Upper lobe of right lung (tissue), 1 donor: ENCODE measurements at regions not wholly inside any gene's neighbourhood (a gene's known extent, or its start where the extent isn't known, plus 50 kb on each side); places are given as distances from the start of the nearest gene placed in this dataset.

Experiments used
- ATAC-seq: fragments of 200-7000 bp; cut with Tn5 transposase; one replicate; pipeline ENCODE4 v1.9.1; 2020; ENCODE audit warnings: mild to moderate bottlenecking, moderate library complexity
- DNase-seq: peaks from one replicate; pipeline ENCODE4 v3.0.0-alpha.2; 2020
- H3K27ac ChIP-seq: fragments of 200-600 bp; one replicate; pipeline ENCODE4 v1.8.0; 2022
- H3K27me3 ChIP-seq: fragments of 200-600 bp; one replicate; pipeline ENCODE4 v1.8.0; 2022; ENCODE audit warnings: mild to moderate bottlenecking
- H3K36me3 ChIP-seq: fragments of 200-600 bp; one replicate; pipeline ENCODE4 v1.8.0; 2022
- H3K4me1 ChIP-seq: fragments of 200-600 bp; one replicate; pipeline ENCODE4 v1.8.0; 2022
- H3K4me3 ChIP-seq: fragments of 200-600 bp; one replicate; pipeline ENCODE4 v1.8.0; 2022; ENCODE audit warnings: mild to moderate bottlenecking
- H3K9me3 ChIP-seq: fragments of 200-600 bp; one replicate; pipeline ENCODE4 v1.8.0; 2022
- CTCF ChIP-seq: fragments of 200-600 bp; IDR thresholded peaks from one replicate; pipeline ENCODE4 v1.8.0; 2022; ENCODE audit warnings: antibody characterized with exemption
- intact Hi-C: fragments of 100-400 bp; cut with DNase I; formaldehyde crosslinking; loops from one replicate; pipeline ENCODE4 v1.11.0; 2022
- donor health status: DM: no; HTN: yes; CAD: no; lungs with severe emphysema.

GRCh38 chr20:50295762-50296449 lies 105.3 kb downstream of the CEBPB start:
- Histone ChIP-seq H3K9me3 (no peaks in the 10 kb centered on the region), H3K36me3 (no peaks in the 10 kb centered on the region), H3K27me3 (no peaks in the 10 kb centered on the region), H3K4me3 (no peak overlapping the region), H3K4me1 (peaks cover 37% of the 10 kb centered on the region), H3K27ac (peak overlapping the region; percentile 68)
- intact Hi-C loops, result no loop called here
- ATAC-seq, result no peak
- peak; percentile 68 for DNase-seq
- TF ChIP-seq CTCF, result no peak

GRCh38 chr20:50296450-50297375 lies 106.1 kb downstream of the CEBPB start:
- ATAC-seq (peak; percentile 5), DNase-seq (no peak)
- no peak for TF ChIP-seq CTCF
- Histone ChIP-seq H3K4me1 (peaks cover 28% of the 10 kb centered on the region), H3K27ac (peak overlapping the region; percentile 68), H3K4me3 (no peak overlapping the region), H3K27me3 (no peaks in the 10 kb centered on the region), H3K9me3 (no peaks in the 10 kb centered on the region), H3K36me3 (no peaks in the 10 kb centered on the region)
- intact Hi-C loops, result no loop called here

- Histone ChIP-seq H3K27me3 (no peaks in the 10 kb centered on the region), H3K27ac (peak overlapping the region; percentile 68), H3K36me3 (no peaks in the 10 kb centered on the region), H3K4me3 (no peak overlapping the region), H3K4me1 (peaks cover 18% of the 10 kb centered on the region), H3K9me3 (no peaks in the 10 kb centered on the region)
- ATAC-seq (peak; percentile 34), DNase-seq (no peak)
- intact Hi-C loops, result no loop called here
- TF ChIP-seq CTCF, result no peak
Observed at GRCh38 chr20:50297498-50298376, 107.1 kb downstream of the CEBPB start.

- TF ChIP-seq CTCF, result no peak
- peaks cover 20% of the 10 kb centered on the region for H3K4me1 ChIP-seq
Observed at GRCh38 chr20:50298554-50299324, 108.1 kb downstream of the CEBPB start.

GRCh38 chr20:50299325-50299629 lies 108.6 kb downstream of the CEBPB start:
- Histone ChIP-seq H3K9me3 (no peaks in the 10 kb centered on the region), H3K4me3 (no peak overlapping the region), H3K27me3 (no peaks in the 10 kb centered on the region), H3K4me1 (peaks cover 26% of the 10 kb centered on the region), H3K36me3 (no peaks in the 10 kb centered on the region), H3K27ac (no peak overlapping the region)
- intact Hi-C loops, result no loop called here
- no peak for TF ChIP-seq CTCF
- ATAC-seq (no peak), DNase-seq (no peak)

More at GRCh38 chr20:50298554-50299324, 108.1 kb downstream of the CEBPB start:
- DNase-seq (no peak), ATAC-seq (no peak)
- Histone ChIP-seq H3K9me3 (no peaks in the 10 kb centered on the region), H3K4me3 (no peak overlapping the region), H3K36me3 (no peaks in the 10 kb centered on the region), H3K27ac (no peak overlapping the region), H3K27me3 (no peaks in the 10 kb centered on the region)
- intact Hi-C loops, result no loop called here
